ENCODE measurements at regions not wholly inside any gene's neighbourhood (a gene's known extent, or its start where the extent isn't known, plus 50 kb on each side); places are given as distances from the start of the nearest gene placed in this dataset.

- TF ChIP-seq CTCF (conservative IDR thresholded peaks at IDR 0.05 in 1 of 2, IDR thresholded peaks at IDR 0.05 in 1 of 2; ENCODE audit: low read depth in 1 of 2, low read length in 2 of 2) (no peak), EZH2 (IDR thresholded peaks at IDR 0.05; ENCODE audit: low read length, missing control alignments) (no peak)
These were observed 99.0 kb upstream of the DDHD1 start for GRCh38 chr14:53252141-53252540.

Measured in fibroblast of lung (primary cell).